Hepatocyte (in vitro differentiated cells): ENCODE measurements at regions not wholly inside any gene's neighbourhood (a gene's known extent, or its start where the extent isn't known, plus 50 kb on each side); places are given as distances from the start of the nearest gene placed in this dataset.

Source experiments
- DNase-seq: peaks from one replicate; pipeline ENCODE4 v3.0.0-alpha.2; 2016; ENCODE audit warnings: low spot score
- H2AFZ ChIP-seq: fragments of 200-600 bp; sonication (generic); 2 replicates; pipeline ENCODE4 v1.6.0; 2016; ENCODE audit warnings: antibody characterized with exemption, mild to moderate bottlenecking
- H3K27ac ChIP-seq: fragments of 200-600 bp; sonication (generic); 2 replicates; pipeline ENCODE4 v1.5.1; 2016; ENCODE audit warnings: mild to moderate bottlenecking
- H3K27me3 ChIP-seq: fragments of 200-600 bp; sonication (generic); 2 replicates; pipeline ENCODE4 v1.6.1; 2016
- H3K36me3 ChIP-seq: fragments of 200-600 bp; sonication (generic); replicated peaks from 2 replicates; pipeline ENCODE4 v1.5.1; 2016; ENCODE audit warnings: low read depth; ENCODE audit not compliant: insufficient read depth
- H3K4me1 ChIP-seq: fragments of 200-600 bp; sonication (generic); 2 replicates; pipeline ENCODE4 v1.5.1; 2016; ENCODE audit warnings: mild to moderate bottlenecking, moderate library complexity; ENCODE audit not compliant: insufficient read depth
- H3K4me2 ChIP-seq: fragments of 200-600 bp; sonication (generic); 2 replicates; pipeline ENCODE4 v1.6.0; 2016
- H3K4me3 ChIP-seq: fragments of 200-600 bp; sonication (generic); 2 replicates; pipeline ENCODE4 v1.5.1; 2016; ENCODE audit warnings: mild to moderate bottlenecking
- H3K79me2 ChIP-seq: fragments of 200-600 bp; sonication (generic); 2 replicates; pipeline ENCODE4 v1.6.0; 2017; ENCODE audit warnings: mild to moderate bottlenecking
- H3K9me2 ChIP-seq: fragments of 200-600 bp; sonication (generic); replicated peaks from 2 replicates; pipeline ENCODE4 v1.6.0; 2017; ENCODE audit warnings: mild to moderate bottlenecking; ENCODE audit not compliant: insufficient read depth
- H3K9me3 ChIP-seq: fragments of 200-600 bp; sonication (generic); 2 replicates; pipeline ENCODE4 v1.5.1; 2016; ENCODE audit warnings: low read depth, mild to moderate bottlenecking
- H4K20me1 ChIP-seq: fragments of 200-600 bp; sonication (generic); 2 replicates; pipeline ENCODE4 v1.6.0; 2016; ENCODE audit warnings: mild to moderate bottlenecking; ENCODE audit not compliant: insufficient read depth, poor library complexity, severe bottlenecking
- EZH2 ChIP-seq: fragments of 200-600 bp; sonication (generic); IDR thresholded peaks from 2 replicates; pipeline ENCODE4 v1.6.1; 2016; ENCODE audit warnings: antibody characterized with exemption, mild to moderate bottlenecking, borderline replicate concordance
- EZH2phosphoT487 ChIP-seq: fragments of 200-600 bp; sonication (generic); IDR thresholded peaks from one replicate; pipeline ENCODE4 v1.6.1; 2018; ENCODE audit warnings: antibody characterized with exemption, mild to moderate bottlenecking, low read depth, moderate library complexity; ENCODE audit not compliant: unreplicated experiment, severe bottlenecking
- WGBS: methylation state at CpG from one replicate; pipeline ENCODE4 v1.1.6; 2016; ENCODE audit warnings: low lambda C conversion rate; ENCODE audit errors: missing lambda C conversion rate; 5-methylcytosine and 5-hydroxymethylcytosine counted together
- TF ChIP-seq, protein P1 (sequence below): fragments of 200-600 bp; sonication (generic); IDR thresholded peaks from 2 replicates; pipeline ENCODE4 v1.5.1; 2016; ENCODE audit warnings: antibody characterized with exemption, mild to moderate bottlenecking; ENCODE audit not compliant: poor library complexity

DNA sequence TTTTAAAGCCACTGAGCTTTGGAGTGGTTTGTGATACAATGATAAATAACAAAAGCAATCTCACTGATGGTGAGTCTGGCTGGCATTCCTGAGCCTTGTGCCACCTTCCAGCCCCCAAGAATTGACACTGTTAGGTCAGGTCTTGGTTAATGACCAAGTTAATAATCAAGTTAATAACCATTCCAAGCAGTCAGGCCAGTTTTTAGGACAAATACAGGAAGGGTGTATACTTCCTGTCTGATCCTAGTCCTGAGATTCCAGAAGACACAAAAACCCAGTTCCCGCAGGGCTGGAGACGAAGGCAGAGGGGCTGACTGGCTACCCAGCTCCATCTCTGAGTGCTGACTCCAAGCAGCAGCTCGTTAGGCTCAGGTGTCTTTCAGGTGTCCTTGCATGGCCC lies 74.6 kb upstream of the LAPTM4A start:
- TF ChIP-seq, protein P1, sequence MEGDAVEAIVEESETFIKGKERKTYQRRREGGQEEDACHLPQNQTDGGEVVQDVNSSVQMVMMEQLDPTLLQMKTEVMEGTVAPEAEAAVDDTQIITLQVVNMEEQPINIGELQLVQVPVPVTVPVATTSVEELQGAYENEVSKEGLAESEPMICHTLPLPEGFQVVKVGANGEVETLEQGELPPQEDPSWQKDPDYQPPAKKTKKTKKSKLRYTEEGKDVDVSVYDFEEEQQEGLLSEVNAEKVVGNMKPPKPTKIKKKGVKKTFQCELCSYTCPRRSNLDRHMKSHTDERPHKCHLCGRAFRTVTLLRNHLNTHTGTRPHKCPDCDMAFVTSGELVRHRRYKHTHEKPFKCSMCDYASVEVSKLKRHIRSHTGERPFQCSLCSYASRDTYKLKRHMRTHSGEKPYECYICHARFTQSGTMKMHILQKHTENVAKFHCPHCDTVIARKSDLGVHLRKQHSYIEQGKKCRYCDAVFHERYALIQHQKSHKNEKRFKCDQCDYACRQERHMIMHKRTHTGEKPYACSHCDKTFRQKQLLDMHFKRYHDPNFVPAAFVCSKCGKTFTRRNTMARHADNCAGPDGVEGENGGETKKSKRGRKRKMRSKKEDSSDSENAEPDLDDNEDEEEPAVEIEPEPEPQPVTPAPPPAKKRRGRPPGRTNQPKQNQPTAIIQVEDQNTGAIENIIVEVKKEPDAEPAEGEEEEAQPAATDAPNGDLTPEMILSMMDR: no peak
- no peak for TF ChIP-seq EZH2phosphoT487
- no peak for TF ChIP-seq EZH2
- H3K4me3 ChIP-seq: no peak overlapping the region
- 80% methylated on average over 3 of the region's 3 CpGs for WGBS
- no peaks in the 10 kb centered on the region for H3K27me3 ChIP-seq
- no peaks in the 10 kb centered on the region for H3K36me3 ChIP-seq
- no peaks in the 10 kb centered on the region for H3K79me2 ChIP-seq
- DNase-seq: no peak
- no peak overlapping the region for H3K27ac ChIP-seq
- no peak overlapping the region for H2AFZ ChIP-seq
- no peak overlapping the region for H3K4me2 ChIP-seq
- H3K9me3 ChIP-seq: no peaks in the 10 kb centered on the region
- H3K4me1 ChIP-seq: peaks cover 16% of the 10 kb centered on the region
- H4K20me1 ChIP-seq: no peaks in the 10 kb centered on the region
- H3K9me2 ChIP-seq: no peaks in the 10 kb centered on the region

DNA sequence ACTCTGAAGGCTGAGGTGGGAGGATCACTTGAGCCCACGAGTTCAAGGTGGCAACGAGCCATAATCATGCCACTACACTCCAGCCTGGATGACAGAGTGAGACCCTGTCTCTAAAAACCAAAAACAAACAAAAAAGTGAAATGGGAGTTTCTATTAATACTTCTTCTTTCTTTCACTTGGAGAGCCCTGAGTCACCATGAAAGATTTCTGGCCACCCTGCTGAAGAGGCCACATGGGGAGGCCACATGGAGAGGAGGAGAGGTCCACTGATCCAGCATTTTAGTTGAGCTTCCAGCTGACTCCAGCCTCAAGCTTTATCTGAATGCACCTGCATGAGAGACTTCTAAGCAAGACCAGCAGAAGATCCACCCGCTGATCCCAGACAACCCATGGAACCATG lies 74.2 kb upstream of the LAPTM4A start:
- Histone ChIP-seq H3K9me2 (no peaks in the 10 kb centered on the region), H3K27me3 (no peaks in the 10 kb centered on the region), H3K4me2 (no peak overlapping the region), H3K27ac (no peak overlapping the region), H3K79me2 (no peaks in the 10 kb centered on the region), H3K36me3 (no peaks in the 10 kb centered on the region), H4K20me1 (no peaks in the 10 kb centered on the region), H3K9me3 (no peaks in the 10 kb centered on the region), H3K4me1 (peaks cover 12% of the 10 kb centered on the region), H2AFZ (no peak overlapping the region), H3K4me3 (no peak overlapping the region)
- DNase-seq: no peak
- TF ChIP-seq, protein P1: no peak
- TF ChIP-seq EZH2 (no peak), EZH2phosphoT487 (no peak)
- 84% methylated on average over 3 of the region's 3 CpGs for WGBS

DNA sequence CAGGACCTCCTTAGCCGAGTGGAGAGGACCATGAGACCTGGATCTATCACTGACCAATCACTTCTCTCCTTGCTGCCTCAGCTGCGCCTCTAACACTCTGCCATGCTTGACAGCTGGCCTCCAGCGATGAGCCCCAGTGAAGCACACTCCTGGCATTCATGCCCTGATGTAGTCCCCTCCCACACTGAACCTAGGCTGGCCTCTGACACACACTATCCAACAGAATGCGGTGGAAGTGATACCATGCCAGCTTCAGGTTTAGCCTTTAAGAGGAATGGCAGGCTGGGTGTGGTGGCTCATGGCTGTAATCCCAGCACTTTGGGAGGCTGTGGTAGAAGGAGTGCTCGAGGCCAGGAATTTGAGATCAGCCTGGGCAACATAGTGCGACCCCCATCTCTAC lies 73.7 kb upstream of the LAPTM4A start:
- Histone ChIP-seq H3K4me1 (peaks cover 7% of the 10 kb centered on the region), H3K9me2 (no peaks in the 10 kb centered on the region), H4K20me1 (no peaks in the 10 kb centered on the region), H3K36me3 (no peaks in the 10 kb centered on the region), H3K4me3 (no peak overlapping the region), H3K4me2 (no peak overlapping the region), H3K9me3 (no peaks in the 10 kb centered on the region), H3K79me2 (no peaks in the 10 kb centered on the region), H3K27ac (no peak overlapping the region), H2AFZ (no peak overlapping the region), H3K27me3 (no peaks in the 10 kb centered on the region)
- TF ChIP-seq, protein P1: no peak
- TF ChIP-seq EZH2phosphoT487 (no peak), EZH2 (no peak)
- 92% methylated on average over 6 of the region's 6 CpGs for WGBS
- DNase-seq: no peak
